NCI-H82 treated with DMSO at 0.1 percent for 48 hours (cell line): ENCODE measurements at regions not wholly inside any gene's neighbourhood (a gene's known extent, or its start where the extent isn't known, plus 50 kb on each side); places are given as distances from the start of the nearest gene placed in this dataset.
"Not testable (repeated sequence)": the region's sequence is repeated elsewhere in the genome, so short reads cannot be mapped to it uniquely, and the experiment has no call there.

ENCODE experiments used
- DNase-seq: peaks from one replicate; lab custom pipeline; 2025; ENCODE audit not compliant: unreplicated experiment; lab: John Stamatoyannopoulos, UW

- DNase-seq, result no peak
Observed at GRCh38 chr4:124143632-124144031, 568.9 kb downstream of the ANKRD50 start.

- no peak for DNase-seq
Observed at GRCh38 chr4:124144238-124144654, 568.3 kb downstream of the ANKRD50 start.

GRCh38 chr4:124146068-124146467 is 566.5 kb downstream of the ANKRD50 start:
- no peak for DNase-seq

- no peak for DNase-seq
Observed at GRCh38 chr4:124151031-124151430, 561.5 kb downstream of the ANKRD50 start.

- DNase-seq, result no peak
Observed at GRCh38 chr4:124152132-124152531, 560.4 kb downstream of the ANKRD50 start.

GRCh38 chr4:124155239-124155638 is 557.3 kb downstream of the ANKRD50 start:
- no peak for DNase-seq

- no peak for DNase-seq
Observed at GRCh38 chr4:124157396-124158083, 555.0 kb downstream of the ANKRD50 start.

- DNase-seq, result no peak
Observed at GRCh38 chr4:124163401-124163800, 549.1 kb downstream of the ANKRD50 start.

GRCh38 chr4:124167602-124168001 is 544.9 kb downstream of the ANKRD50 start:
- no peak for DNase-seq

GRCh38 chr4:124169524-124169923 is 543.0 kb downstream of the ANKRD50 start:
- DNase-seq, result not testable (repeated sequence)

- no peak for DNase-seq
Observed at GRCh38 chr4:124173912-124174311, 538.6 kb downstream of the ANKRD50 start.

GRCh38 chr4:124177647-124178425 is 534.7 kb downstream of the ANKRD50 start:
- DNase-seq, result no peak

GRCh38 chr4:124178449-124179021 is 534.0 kb downstream of the ANKRD50 start:
- no peak for DNase-seq

GRCh38 chr4:124179506-124180186 is 532.9 kb downstream of the ANKRD50 start:
- no peak for DNase-seq

GRCh38 chr4:124181039-124181438 is 531.5 kb downstream of the ANKRD50 start:
- no peak for DNase-seq

- no peak for DNase-seq
Observed at GRCh38 chr4:124183231-124183630, 529.3 kb downstream of the ANKRD50 start.

GRCh38 chr4:124183926-124184325 is 528.6 kb downstream of the ANKRD50 start:
- DNase-seq, result no peak

- DNase-seq, result no peak
Observed at GRCh38 chr4:124184792-124185191, 527.7 kb downstream of the ANKRD50 start.

- DNase-seq, result no peak
Observed at GRCh38 chr4:124188595-124188994, 523.9 kb downstream of the ANKRD50 start.

- DNase-seq, result no peak
Observed at GRCh38 chr4:124189545-124189944, 523.0 kb downstream of the ANKRD50 start.

GRCh38 chr4:124191329-124191728 is 521.2 kb downstream of the ANKRD50 start:
- no peak for DNase-seq

GRCh38 chr4:124192544-124192943 is 520.0 kb downstream of the ANKRD50 start:
- no peak for DNase-seq
